ENCODE measurements at regions not wholly inside any gene's neighbourhood (a gene's known extent, or its start where the extent isn't known, plus 50 kb on each side); places are given as distances from the start of the nearest gene placed in this dataset.
"Not testable (repeated sequence)": the region's sequence is repeated elsewhere in the genome, so short reads cannot be mapped to it uniquely, and the experiment has no call there.

DNA sequence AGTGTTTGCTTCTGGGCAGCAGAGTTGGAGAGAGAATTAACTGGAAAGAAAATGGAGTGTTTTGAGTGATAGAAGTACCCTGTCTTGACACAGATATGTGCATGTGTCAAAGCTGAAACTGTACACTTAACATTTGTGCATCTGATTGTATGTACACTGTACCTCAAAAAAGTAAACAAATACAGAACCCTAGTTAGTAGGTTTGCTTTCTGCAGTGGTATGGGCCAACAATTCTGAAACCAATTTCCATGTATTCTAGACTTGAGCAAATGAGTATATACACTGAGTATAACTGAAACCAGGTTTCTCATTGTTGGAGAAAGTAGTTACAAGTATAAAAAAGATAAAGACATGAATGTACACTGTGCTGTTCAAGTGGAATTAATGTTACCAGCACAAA lies 52.4 kb downstream of the ELAPOR2 start:
- DNase-seq = no peak

DNA sequence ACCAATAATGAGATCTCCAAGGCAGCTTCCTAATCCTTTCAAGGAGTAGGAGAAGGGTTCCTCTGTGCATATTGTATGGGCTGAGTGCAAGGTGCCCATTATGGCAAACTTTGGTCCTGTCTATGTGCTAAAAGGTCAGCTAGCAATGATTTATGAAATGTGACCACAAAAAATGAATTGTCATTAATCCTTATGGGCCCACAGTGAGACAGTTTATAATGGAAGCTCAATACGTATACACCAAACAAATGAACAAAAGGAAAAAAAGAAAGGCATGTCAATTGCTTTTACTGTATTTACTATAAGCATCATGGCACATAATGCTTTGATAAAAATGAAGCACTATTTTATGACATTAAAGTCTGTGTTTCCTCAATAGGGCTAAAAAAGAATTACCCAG lies 54.5 kb downstream of the ELAPOR2 start:
- DNase-seq = no peak

DNA sequence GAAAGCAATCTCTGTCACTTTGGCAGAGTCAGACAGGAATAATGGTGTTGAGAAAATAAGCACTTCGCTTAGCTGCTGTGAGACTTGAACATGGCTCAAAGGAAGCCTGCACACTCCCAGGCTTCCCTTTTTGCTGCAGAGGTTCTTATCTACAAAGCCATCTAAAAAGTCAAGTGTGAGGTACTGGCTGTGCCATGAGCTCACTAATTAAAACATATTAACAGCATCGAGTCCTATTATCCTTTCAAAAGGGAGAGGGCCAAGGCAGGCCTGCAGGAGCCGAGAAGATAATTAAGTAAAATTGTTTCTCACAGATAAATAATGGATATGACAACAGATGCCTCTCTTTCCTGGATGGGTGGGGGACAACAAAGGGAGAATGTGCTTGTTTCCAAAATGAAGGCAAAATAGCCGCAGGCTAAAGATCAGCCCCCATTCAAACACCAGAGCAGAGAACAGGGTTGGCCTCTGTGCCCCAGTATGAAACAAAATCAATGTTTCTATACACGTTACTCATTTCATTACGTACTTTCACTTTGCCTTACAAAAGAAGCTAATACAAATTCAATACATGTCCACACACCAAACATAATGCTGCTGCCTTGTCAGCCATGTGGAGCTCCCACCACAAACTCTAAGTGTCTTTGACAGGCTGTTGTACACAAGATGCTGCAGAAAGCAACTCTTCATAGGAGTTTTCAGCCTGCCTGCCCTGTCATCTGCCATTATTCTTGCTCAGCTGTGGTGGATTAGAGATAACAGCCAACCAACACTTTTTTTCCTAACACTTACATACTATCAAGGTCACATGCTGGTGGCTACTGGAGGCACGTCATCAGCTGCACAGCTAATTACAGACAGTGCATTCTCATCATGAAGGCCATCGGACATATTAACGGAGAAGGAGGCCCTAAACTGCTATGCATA lies 55.3 kb downstream of the ELAPOR2 start:
- DNase-seq = no peak

DNA sequence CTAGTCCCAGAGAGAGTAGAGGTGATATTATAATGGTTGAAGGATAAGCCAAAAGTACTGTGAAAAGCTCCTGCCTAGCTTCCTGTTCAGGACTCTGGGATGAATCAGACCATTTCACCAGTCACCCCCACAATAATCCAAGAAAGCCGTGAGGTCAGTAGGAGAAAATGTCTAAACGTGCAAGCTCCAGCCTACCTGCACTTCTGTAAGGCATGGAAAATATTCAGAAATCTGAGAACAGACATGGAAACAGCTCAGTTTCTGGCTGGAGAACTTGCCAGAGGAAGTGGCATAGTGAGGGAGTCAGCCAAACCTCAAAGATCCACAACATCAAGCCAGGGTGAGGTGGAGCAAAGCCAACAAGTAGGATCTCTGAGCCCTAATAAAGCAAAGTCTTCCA lies 58.2 kb downstream of the ELAPOR2 start:
- DNase-seq = no peak

DNA sequence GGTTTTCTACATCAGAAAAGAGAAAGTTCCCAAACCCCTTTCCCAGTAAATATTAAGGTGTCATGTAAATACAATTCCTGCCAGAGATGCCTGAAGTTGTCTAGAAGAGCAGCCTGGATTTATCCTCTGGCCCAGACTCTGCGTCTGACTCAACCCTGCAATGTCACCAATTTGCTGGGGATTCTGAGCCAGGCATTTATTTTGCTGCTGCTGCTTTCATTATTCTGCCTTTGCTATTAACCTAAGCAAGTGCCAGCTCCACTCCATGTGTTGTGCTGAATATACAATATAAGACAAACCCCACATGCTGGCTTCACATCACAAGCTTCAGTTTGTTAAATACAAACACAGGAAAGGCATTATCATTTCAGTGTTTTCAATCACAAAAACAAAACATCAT lies 59.1 kb downstream of the ELAPOR2 start:
- no peak for DNase-seq

GRCh38 chr7:86999750-87000149 lies 59.7 kb downstream of the ELAPOR2 start:
- DNase-seq = no peak

- no peak for DNase-seq
Observed at GRCh38 chr7:86995814-86996213, 63.6 kb downstream of the ELAPOR2 start.

- no peak for DNase-seq
Observed at GRCh38 chr7:86995052-86995725, 64.3 kb downstream of the ELAPOR2 start.

DNA sequence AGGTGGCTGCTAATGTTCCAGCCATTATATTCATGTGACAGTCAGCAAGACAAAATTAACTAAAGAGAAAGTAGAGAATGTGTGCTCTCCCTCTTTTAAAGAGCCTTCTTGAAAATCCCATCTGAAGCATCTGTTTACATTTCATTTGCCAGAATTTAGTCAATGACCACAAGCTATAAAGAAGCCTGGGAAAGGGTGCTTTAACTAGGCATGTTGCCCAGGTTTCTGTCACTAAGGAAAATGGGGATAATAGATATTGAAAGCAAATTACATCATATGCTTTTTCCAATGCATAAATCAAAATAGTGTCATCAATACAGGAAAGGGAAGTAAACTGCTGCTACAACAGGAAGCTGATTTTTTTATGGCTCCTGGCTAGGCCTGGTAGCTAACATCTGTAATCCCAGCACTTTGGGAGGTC lies 67.7 kb downstream of the ELAPOR2 start:
- DNase-seq = no peak

DNA sequence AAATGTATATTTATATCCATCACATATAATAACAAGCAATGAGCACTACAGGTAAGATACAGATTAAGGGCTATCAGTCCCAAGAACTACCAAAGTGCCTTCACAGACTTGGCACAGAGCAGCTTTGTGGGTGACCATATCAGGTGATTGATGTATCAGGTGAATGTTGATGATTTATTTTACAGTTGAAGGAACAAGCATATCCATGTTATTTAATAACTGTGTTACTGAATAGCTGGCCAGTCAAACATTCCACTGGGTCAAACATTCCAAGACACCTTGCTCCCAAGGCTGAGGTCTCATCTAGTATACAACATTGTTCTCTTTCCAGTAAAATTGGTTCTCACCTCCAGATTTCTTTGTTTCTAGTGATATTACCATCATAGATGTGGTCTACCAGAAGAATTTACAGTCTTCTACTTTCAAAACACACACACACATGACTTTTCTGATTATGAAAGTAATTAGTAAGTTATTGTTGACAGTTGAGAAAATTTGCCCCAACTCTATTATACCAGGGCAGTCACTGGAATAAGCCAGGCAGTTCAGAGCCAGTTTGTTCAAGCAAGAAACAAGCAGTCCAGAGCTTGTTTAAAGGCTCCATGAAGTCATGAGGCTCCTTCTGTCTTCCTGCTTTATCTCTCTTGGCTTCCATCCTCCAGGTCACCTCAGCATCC lies 68.2 kb downstream of the ELAPOR2 start:
- DNase-seq = no peak

DNA sequence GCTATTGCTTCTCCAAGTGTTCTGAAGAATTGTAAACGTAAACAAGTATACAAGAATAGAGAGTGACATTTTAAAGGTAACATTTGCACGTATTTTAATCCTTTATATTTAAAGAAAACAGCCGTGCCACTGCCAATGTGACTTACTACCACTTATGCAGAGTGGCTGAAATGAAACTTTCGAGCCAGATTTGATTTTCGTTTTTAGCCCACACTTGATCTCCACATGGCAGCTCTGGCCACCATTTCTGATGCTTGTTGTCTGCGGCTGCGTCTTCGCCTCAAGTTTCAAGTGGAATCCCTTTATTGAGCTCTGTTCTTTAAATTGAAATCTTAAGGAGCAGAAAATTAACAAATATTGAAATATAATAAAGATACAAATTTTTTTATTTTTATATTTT lies 70.0 kb downstream of the ELAPOR2 start:
- no peak for DNase-seq

- DNase-seq = not testable (repeated sequence)
Observed at GRCh38 chr7:86987834-86988233, 71.6 kb downstream of the ELAPOR2 start.

DNA sequence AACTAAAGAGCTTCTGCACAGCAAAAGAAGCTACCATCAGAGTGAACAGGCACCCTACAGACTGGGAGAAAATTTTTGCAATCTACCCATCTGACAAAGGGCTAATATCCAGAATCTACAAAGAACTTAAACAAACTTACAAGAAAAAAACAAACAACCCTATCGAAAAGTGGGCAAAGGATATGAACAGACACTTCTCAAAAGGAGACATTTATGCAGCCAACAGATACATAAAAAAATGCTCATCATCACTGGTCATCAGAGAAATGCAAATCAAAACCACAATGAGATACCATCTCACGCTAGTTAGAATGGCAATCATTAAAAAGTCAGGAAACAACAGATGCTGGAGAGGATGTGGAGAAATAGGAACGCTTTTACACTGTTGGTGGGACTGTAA lies 72.1 kb downstream of the ELAPOR2 start:
- not testable (repeated sequence) for DNase-seq

DNA sequence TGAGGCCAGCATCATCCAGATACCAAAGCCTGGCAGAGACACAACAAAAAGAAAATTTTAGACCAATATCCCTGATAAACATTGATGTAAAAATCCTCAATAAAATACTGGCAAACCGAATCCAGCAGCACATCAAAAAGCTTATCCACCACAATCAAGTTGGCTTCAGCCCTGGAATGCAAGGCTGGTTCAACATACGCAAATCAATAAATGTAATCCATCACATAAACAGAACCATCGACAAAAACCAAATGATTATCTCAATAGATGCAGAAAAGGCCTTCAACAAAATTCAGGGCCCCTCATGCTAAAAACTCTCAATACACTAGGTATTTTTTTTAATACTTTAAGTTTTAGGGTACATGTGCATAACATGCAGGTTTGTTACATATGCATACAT lies 74.1 kb downstream of the ELAPOR2 start:
- DNase-seq = not testable (repeated sequence)

- DNase-seq = not testable (repeated sequence)
Observed at GRCh38 chr7:86983654-86984053, 75.8 kb downstream of the ELAPOR2 start.

DNA sequence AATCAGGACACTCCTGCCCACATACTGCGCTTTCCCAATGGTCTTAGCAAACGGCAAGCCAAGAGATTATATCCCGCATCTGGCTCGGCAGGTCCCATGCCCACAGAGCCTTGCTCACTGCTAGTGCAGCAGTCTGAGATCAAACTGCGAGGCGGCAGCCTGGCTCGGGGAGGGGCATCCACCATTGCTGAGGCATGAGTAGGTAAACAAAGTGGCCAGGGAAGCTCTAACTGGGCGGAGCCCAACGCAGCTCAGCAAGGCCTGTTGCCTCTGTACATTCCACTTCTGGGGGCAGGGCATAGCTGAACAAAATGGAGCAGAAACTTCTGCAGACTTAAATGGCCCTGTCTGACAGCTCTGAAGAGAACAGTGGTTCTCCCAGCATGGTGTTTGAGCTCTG lies 77.5 kb downstream of the ELAPOR2 start:
- DNase-seq = not testable (repeated sequence)

DNA sequence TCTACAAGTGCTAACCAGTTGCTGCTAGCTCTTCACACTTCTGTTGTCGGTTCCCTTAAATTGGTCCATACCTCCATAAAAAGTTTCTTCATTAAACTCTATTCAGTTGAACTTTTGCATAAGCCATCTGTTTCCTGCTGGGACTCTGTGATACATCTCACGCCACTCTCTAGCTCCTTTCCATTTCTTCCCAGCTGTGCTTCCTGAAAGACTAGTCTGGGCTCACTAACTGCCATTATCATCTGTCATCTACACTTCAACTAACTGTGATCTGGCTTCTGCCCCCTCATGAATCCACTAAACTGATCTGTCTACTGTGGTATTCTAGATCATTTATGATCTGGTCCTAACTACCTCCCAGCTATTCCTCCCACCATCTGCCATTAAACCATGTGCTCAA lies 78.3 kb downstream of the ELAPOR2 start:
- no peak for DNase-seq

DNA sequence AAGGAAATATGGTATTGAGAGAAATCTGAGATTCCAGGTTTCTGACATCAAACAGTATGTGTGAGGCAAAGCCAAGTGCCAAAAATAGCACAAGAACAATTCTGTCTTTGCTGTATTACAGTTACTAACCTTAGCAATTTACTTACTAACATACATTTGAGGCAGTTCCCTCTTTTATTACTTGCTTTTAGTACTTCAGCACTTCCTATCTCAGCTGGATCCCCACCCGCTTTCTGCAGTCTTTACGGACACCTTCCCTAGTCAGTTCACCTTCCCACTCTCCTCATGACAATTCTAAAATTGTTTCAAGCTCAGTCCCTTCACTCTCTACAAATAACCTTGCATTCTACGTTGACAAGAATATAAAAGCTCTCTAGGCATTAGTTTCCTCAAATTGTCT lies 79.2 kb downstream of the ELAPOR2 start:
- DNase-seq = no peak

- no peak for DNase-seq
Observed at GRCh38 chr7:86978808-86979506, 80.5 kb downstream of the ELAPOR2 start.

- DNase-seq = no peak
Observed at GRCh38 chr7:86976958-86977357, 82.5 kb downstream of the ELAPOR2 start.

GRCh38 chr7:86975914-86976313 lies 83.5 kb downstream of the ELAPOR2 start:
- DNase-seq = no peak

DNA sequence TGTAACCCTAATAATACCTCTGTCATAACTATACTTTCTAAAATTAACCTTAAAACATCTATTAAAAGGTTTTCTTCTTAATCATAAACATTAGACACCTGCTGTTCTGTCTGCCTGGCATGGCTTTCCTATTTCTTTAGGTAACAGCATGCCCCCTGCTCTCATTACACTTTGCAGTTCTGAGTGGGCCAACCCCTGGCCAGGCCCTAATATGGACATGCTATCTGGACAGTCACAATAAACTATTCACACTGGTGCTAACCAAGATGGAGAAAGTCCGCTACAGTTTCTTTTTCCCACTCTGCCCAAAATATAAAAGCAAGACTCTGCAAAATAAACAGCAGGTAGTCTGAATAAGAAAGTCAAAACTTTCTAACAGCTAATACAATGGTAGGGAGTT lies 84.0 kb downstream of the ELAPOR2 start:
- DNase-seq = no peak

DNA sequence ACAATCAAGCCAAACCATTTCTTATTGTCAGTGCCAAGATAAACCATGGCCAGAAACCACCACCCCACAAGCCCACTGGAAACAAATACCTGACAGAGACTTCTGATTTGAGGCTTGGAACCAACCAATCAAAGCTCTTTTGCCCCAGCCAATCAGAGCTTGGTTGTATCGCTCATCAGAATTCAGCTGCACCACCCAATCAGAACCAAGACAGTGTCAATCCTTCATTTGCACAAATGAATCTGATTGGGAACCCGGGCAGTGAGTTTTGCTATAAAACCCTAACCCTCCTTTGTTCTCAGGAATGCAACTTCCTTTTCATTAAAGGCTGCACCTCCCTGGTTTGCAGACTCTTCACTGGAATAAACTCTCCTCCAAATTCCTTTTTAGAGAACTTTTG lies 87.4 kb downstream of the ELAPOR2 start:
- DNase-seq = no peak
